ENCODE measurements at regions not wholly inside any gene's neighbourhood (a gene's known extent, or its start where the extent isn't known, plus 50 kb on each side); places are given as distances from the start of the nearest gene placed in this dataset.

- TF ChIP-seq, protein P1, sequence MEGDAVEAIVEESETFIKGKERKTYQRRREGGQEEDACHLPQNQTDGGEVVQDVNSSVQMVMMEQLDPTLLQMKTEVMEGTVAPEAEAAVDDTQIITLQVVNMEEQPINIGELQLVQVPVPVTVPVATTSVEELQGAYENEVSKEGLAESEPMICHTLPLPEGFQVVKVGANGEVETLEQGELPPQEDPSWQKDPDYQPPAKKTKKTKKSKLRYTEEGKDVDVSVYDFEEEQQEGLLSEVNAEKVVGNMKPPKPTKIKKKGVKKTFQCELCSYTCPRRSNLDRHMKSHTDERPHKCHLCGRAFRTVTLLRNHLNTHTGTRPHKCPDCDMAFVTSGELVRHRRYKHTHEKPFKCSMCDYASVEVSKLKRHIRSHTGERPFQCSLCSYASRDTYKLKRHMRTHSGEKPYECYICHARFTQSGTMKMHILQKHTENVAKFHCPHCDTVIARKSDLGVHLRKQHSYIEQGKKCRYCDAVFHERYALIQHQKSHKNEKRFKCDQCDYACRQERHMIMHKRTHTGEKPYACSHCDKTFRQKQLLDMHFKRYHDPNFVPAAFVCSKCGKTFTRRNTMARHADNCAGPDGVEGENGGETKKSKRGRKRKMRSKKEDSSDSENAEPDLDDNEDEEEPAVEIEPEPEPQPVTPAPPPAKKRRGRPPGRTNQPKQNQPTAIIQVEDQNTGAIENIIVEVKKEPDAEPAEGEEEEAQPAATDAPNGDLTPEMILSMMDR (IDR thresholded peaks at IDR 0.05), result peak in 1 of 3 experiments; percentile 34
- TF ChIP-seq POLR2A (IDR thresholded peaks at IDR 0.05), result no peak
Measured at GRCh38 chr1:72623299-72623708, 341.0 kb upstream of the NEGR1 start.

Data from testis (tissue), 2 donors.